IMR-90 (cell line): ENCODE measurements at regions not wholly inside any gene's neighbourhood (a gene's known extent, or its start where the extent isn't known, plus 50 kb on each side); places are given as distances from the start of the nearest gene placed in this dataset.

Experiments used
- ATAC-seq: fragments of 200-7000 bp; cut with Tn5 transposase; 2 replicates; pipeline ENCODE4 v1.9.1; 2020; ENCODE audit warnings: low read depth, mild to moderate bottlenecking, moderate library complexity
- BruUV-seq: library from RNA; stranded (reverse); fragments of 400-500 nt; replicated peaks from 2 replicates; lab custom pipeline; 2021; lab: Mats Ljungman, UMichigan
- CTCF ChIA-PET: fragments of 300-600 bp; formaldehyde crosslinking; extraction: SDS; loops from one replicate; lab custom pipeline; 2021; ENCODE audit warnings: antibody characterized with exemption; lab: Yijun Ruan, JAX
- POLR2A ChIA-PET: fragments of 300-600 bp; sonication (Branson Sonifier 250); formaldehyde crosslinking; loops from one replicate; lab custom pipeline; 2022; ENCODE audit warnings: antibody characterized with exemption; ENCODE audit not compliant: unreplicated experiment; lab: Charles Lee
- DNase-seq: peaks from one replicate; pipeline ENCODE4 v3.0.0; 2013
- H2AFZ ChIP-seq: replicated peaks from 2 replicates; pipeline ENCODE3; 2013; ENCODE audit warnings: low read length, mild to moderate bottlenecking; ENCODE audit not compliant: poor library complexity
- H2AK5ac ChIP-seq: 2 replicates; pipeline ENCODE4 v1.6.1; 2013; ENCODE audit warnings: low read depth, low read length, inconsistent platforms
- H2AK9ac ChIP-seq: replicated peaks from 2 replicates; pipeline ENCODE3; 2013; ENCODE audit warnings: mild to moderate bottlenecking, low read depth, low read length, moderate library complexity; ENCODE audit not compliant: poor library complexity
- H2BK120ac ChIP-seq: 2 replicates; pipeline ENCODE4 v1.6.1; 2013; ENCODE audit warnings: low read depth, low read length, inconsistent platforms
- H2BK15ac ChIP-seq: 3 replicates; pipeline ENCODE4 v1.6.1; 2013; ENCODE audit warnings: low read depth, low read length, inconsistent platforms
- H2BK20ac ChIP-seq: 2 replicates; pipeline ENCODE4 v1.6.1; 2013; ENCODE audit warnings: low read depth, mild to moderate bottlenecking, inconsistent platforms, low read length, moderate library complexity
- H2BK5ac ChIP-seq: 2 replicates; pipeline ENCODE4 v1.6.1; 2013; ENCODE audit warnings: mild to moderate bottlenecking, low read depth, low read length, inconsistent platforms; ENCODE audit not compliant: poor library complexity, severe bottlenecking
- H3K14ac ChIP-seq: replicated peaks from 2 replicates; pipeline ENCODE4 v1.6.1; 2013; ENCODE audit warnings: low read depth, low read length, inconsistent platforms
- H3K18ac ChIP-seq: 2 replicates; pipeline ENCODE4 v1.6.1; 2013; ENCODE audit warnings: low read depth, low read length, control low read depth
- H3K23ac ChIP-seq: 2 replicates; pipeline ENCODE4 v1.6.1; 2013; ENCODE audit warnings: low read depth, low read length, inconsistent platforms
- H3K27ac ChIP-seq: 2 replicates; pipeline ENCODE4 v1.5.1; 2013; ENCODE audit warnings: mild to moderate bottlenecking, control low read depth, low read length; ENCODE audit not compliant: insufficient read depth
- H3K27me3 ChIP-seq: 2 replicates; pipeline ENCODE4 v1.6.1; 2013; ENCODE audit warnings: low read length; ENCODE audit not compliant: control insufficient read depth, insufficient read depth
- H3K36me3 ChIP-seq: 2 replicates; pipeline ENCODE4 v1.6.1; 2013; ENCODE audit warnings: low read length, mixed read lengths; ENCODE audit not compliant: control insufficient read depth, insufficient read depth
- H3K4ac ChIP-seq: 2 replicates; pipeline ENCODE4 v1.6.1; 2013; ENCODE audit warnings: low read depth, low read length, inconsistent platforms
- H3K4me1 ChIP-seq: 2 replicates; pipeline ENCODE4 v1.6.1; 2013; ENCODE audit warnings: low read length, mixed read lengths; ENCODE audit not compliant: control insufficient read depth, insufficient read depth
- H3K4me2 ChIP-seq: 2 replicates; pipeline ENCODE4 v1.6.1; 2013; ENCODE audit warnings: low read depth, mild to moderate bottlenecking, control low read depth, low read length, moderate library complexity
- H3K4me3 ChIP-seq: 2 replicates; pipeline ENCODE4 v1.5.1; 2013; ENCODE audit warnings: low read depth, mild to moderate bottlenecking, control low read depth, low read length, moderate library complexity; ENCODE audit not compliant: insufficient read depth
- H3K56ac ChIP-seq: 2 replicates; pipeline ENCODE4 v1.6.1; 2013; ENCODE audit warnings: low read length, inconsistent platforms; ENCODE audit not compliant: insufficient read depth; ENCODE audit errors: extremely low read depth
- H3K79me1 ChIP-seq, 2 experiments: 2 replicates each; pipeline ENCODE4 v1.6.1; 2013; ENCODE audit warnings: low read length in 2 of 2, inconsistent platforms in 1 of 2, low read depth in 1 of 2
- H3K9ac ChIP-seq: 2 replicates; pipeline ENCODE4 v1.6.1; 2013; ENCODE audit warnings: low read depth, low read length, control low read depth
- H3K9me1 ChIP-seq: 2 replicates; pipeline ENCODE4 v1.6.1; 2013; ENCODE audit warnings: low read length, inconsistent platforms; ENCODE audit not compliant: insufficient read depth
- H3K9me3 ChIP-seq: 2 replicates; pipeline ENCODE4 v1.6.1; 2013; ENCODE audit warnings: low read length; ENCODE audit not compliant: control insufficient read depth, insufficient read depth
- H4K20me1 ChIP-seq: 2 replicates; pipeline ENCODE4 v1.6.1; 2013; ENCODE audit warnings: low read length, inconsistent platforms; ENCODE audit not compliant: insufficient read depth
- H4K5ac ChIP-seq: 2 replicates; pipeline ENCODE4 v1.6.1; 2013; ENCODE audit warnings: mild to moderate bottlenecking, low read depth, low read length, control low read depth
- H4K8ac ChIP-seq, 2 experiments: 2 replicates each; pipeline ENCODE4 v1.6.1; 2013; ENCODE audit warnings: low read depth in 2 of 2, low read length in 2 of 2, control low read depth in 1 of 2, inconsistent platforms in 1 of 2
- H4K91ac ChIP-seq: 2 replicates; pipeline ENCODE4 v1.6.1; 2013; ENCODE audit warnings: low read depth, low read length, inconsistent platforms; ENCODE audit not compliant: insufficient read depth
- CEBPB ChIP-seq: IDR thresholded peaks from 2 replicates; pipeline ENCODE4 v1.6.1; 2012; ENCODE audit warnings: low read depth, low read length, improper control_type of control experiment
- SMC3 ChIP-seq: fragments of 150-350 bp; IDR thresholded peaks from 2 replicates; pipeline ENCODE4 v1.6.1; 2016; ENCODE audit warnings: low read depth, mild to moderate bottlenecking, antibody characterized with exemption, low read length, moderate library complexity
- WGBS, 2 experiments: methylation state at CpG; one replicate each; pipeline versions ENCODE4 v1.1.5 to v1.1.7; 2013; ENCODE audit warnings: missing lambda C conversion rate in 2 of 2; ENCODE audit not compliant: insufficient read length in 1 of 2; ENCODE audit errors: extremely low coverage in 2 of 2; 5-methylcytosine and 5-hydroxymethylcytosine counted together
- dilution Hi-C: fragments of 300-500 bp; cut with HindIII; formaldehyde crosslinking; loops from one replicate; pipeline ENCODE4 v1.14.3; 2018; ENCODE audit warnings: low sequenced_read_pairs; ENCODE audit not compliant: unreplicated experiment
- in situ Hi-C: fragments of 300-500 bp; cut with MboI; formaldehyde crosslinking; loops from 3 replicates; pipeline ENCODE4 v1.14.3; 2019; ENCODE audit warnings: low sequenced_read_pairs, inconsistent platforms, mixed read lengths
- intact Hi-C: fragments of 100-400 bp; cut with micrococcal nuclease; formaldehyde crosslinking; loops from 2 replicates; pipeline ENCODE4 v1.10.0; 2022

DNA sequence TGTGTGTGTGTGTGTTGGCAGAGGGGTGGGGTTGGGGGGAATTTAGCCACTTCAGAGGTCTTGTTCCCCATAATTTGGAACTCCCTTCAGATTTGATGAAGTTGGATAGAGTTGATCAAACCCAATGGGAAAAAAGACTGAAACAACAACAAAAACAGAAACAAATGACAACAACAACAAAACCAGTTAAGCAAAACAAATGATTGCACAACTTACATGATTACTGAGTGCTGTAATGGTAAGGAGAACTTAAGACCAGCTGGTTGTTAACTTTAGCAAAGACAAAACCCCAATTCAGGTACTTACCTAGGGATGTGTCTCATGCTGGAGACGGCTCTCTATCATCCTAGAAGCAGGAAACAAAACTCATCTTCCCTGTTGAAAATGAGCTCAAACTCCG lies 107.8 kb upstream of the DDHD1 start:
- Histone ChIP-seq H3K4ac (no peak overlapping the region), H3K18ac (no peak overlapping the region), H3K36me3 (no peaks in the 10 kb centered on the region), H3K9ac (no peak overlapping the region), H3K56ac (no peak overlapping the region), H3K4me3 (no peak overlapping the region), H3K9me1 (no peaks in the 10 kb centered on the region), H4K5ac (no peak overlapping the region), H2BK5ac (no peak overlapping the region), H2AK9ac (no peak overlapping the region), H3K27ac (no peak overlapping the region), H3K4me2 (no peak overlapping the region), H3K4me1 (no peaks in the 10 kb centered on the region), H4K8ac (no peak overlapping the region), H2BK15ac (no peak overlapping the region), H4K20me1 (no peaks in the 10 kb centered on the region), H2BK120ac (no peak overlapping the region), H3K27me3 (no peaks in the 10 kb centered on the region; the same call in 1 of the 2 replicates), H2AFZ (no peak overlapping the region), H2AK5ac (no peak overlapping the region), H3K23ac (no peak overlapping the region), H2BK20ac (no peak overlapping the region), H4K91ac (no peak overlapping the region), H3K14ac (no peak overlapping the region), H3K79me1 (no peaks in the 10 kb centered on the region), H3K9me3 (0 out of 2 replicates have a peak, but pooled peaks cover 2% of the 10 kb centered on the region)
- TF ChIP-seq SMC3, result no peak
- peak; percentile 54; the same call in 1 of the 2 replicates for TF ChIP-seq CEBPB
- no TSS peak for BruUV-seq
- whole genome bisulfite sequencing, 2 experiments, result no CpG with 5 or more reads among the region's 2 CpGs
- dilution Hi-C loops (no loop called here), intact Hi-C loops (no loop called here), in situ Hi-C loops (no loop called here)
- no peak for DNase-seq
- ChIA-PET POLR2A (no interaction called here), CTCF (no interaction called here)
- ATAC-seq, result no peak
